AG04449 (cell line): ENCODE measurements at regions not wholly inside any gene's neighbourhood (a gene's known extent, or its start where the extent isn't known, plus 50 kb on each side); places are given as distances from the start of the nearest gene placed in this dataset.
A peak's percentile ranks its signal among the peaks of the same experiment; 100 is the strongest.

Experiments
- CTCF ChIA-PET: fragments of 350-600 bp; formaldehyde crosslinking; extraction: SDS; loops from one replicate; lab custom pipeline; 2021; ENCODE audit warnings: antibody characterized with exemption; lab: Yijun Ruan, JAX
- POLR2A ChIA-PET: fragments of 400-600, 350-600 bp; formaldehyde crosslinking; extraction: SDS; loops from one replicate; lab custom pipeline; 2020; ENCODE audit warnings: antibody characterized with exemption, inconsistent platforms; lab: Yijun Ruan, JAX
- DNase-seq: peaks from one replicate; pipeline ENCODE4 v3.0.0-alpha.2; 2010; ENCODE audit warnings: low read depth, low spot score
- H3K4me3 ChIP-seq: 2 replicates; pipeline ENCODE4 v1.5.1; 2011; ENCODE audit warnings: low read depth, mild to moderate bottlenecking, control low read depth, low read length
- TF ChIP-seq, protein P1 (sequence below): IDR thresholded peaks from one replicate; pipeline ENCODE4 v1.5.1; 2011; ENCODE audit warnings: mild to moderate bottlenecking, moderate library complexity, low read length, control low read depth, inconsistent platforms; ENCODE audit not compliant: insufficient read depth; ENCODE audit errors: missing control alignments

DNA sequence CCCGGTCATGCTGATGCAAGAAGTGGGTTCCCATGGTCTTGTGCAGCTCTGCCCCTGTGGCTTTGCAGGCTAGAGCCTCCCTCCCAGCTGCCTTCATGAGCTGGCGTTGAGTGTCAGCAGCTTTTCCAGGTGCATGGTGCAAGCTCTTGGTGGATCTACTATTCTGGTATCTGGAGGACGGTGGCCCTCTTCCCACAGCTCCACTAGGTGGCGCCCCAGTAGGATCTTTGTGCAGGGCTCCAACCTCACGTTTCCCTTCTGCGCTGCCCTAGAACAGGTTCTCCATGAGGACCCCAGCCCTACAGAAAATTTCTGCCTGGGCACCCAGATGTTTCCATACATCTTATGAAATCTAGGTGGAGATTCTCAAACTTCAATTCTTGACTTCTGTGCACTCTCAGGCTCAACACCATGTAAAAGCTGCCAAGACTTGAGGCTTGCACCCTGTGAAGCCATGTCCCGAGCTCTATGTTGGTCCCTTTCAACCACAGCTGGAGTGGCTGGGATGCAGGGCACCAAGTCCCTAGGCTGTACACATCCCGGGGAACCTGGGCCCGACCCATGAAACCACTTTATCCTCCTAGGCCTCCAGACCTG is 238.4 kb upstream of the MDFIC2 start:
- DNase-seq, result no peak
- H3K4me3 ChIP-seq, result no peak overlapping the region
- TF ChIP-seq, protein P1, sequence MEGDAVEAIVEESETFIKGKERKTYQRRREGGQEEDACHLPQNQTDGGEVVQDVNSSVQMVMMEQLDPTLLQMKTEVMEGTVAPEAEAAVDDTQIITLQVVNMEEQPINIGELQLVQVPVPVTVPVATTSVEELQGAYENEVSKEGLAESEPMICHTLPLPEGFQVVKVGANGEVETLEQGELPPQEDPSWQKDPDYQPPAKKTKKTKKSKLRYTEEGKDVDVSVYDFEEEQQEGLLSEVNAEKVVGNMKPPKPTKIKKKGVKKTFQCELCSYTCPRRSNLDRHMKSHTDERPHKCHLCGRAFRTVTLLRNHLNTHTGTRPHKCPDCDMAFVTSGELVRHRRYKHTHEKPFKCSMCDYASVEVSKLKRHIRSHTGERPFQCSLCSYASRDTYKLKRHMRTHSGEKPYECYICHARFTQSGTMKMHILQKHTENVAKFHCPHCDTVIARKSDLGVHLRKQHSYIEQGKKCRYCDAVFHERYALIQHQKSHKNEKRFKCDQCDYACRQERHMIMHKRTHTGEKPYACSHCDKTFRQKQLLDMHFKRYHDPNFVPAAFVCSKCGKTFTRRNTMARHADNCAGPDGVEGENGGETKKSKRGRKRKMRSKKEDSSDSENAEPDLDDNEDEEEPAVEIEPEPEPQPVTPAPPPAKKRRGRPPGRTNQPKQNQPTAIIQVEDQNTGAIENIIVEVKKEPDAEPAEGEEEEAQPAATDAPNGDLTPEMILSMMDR, result peak; percentile 84
- CTCF ChIA-PET, result interaction anchor here (0.6 to 3.5 kb wide), 47 partner anchors 9 to 1148 kb away, joined by 3 to 29 read pairs (median 4); no protein-coding TSS in a partner anchor
- POLR2A ChIA-PET, result no interaction called here

DNA sequence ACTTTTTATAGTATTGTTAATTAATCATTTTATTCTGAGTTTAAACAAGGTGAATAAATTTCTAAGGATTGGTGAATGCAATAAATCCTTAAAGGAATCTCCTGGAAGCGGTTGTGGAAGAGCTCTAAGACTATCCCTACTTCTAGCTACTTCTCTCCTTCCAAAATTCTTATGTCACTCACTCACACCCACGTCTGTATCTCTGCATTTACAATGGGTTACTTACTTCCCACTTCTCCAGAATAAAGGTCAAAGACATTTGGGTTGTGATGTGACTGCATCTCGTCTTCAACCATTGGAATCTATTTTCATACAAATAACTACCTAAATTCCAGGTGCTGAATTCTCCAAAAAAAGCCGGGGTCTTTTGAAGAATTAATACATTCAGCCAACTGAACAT is 234.2 kb upstream of the MDFIC2 start:
- no peak overlapping the region for H3K4me3 ChIP-seq
- POLR2A ChIA-PET, result no interaction called here
- CTCF ChIA-PET, result interaction anchor here (1.3 to 1.7 kb wide), 3 partner anchors 8 to 15 kb away, joined by 4 to 5 read pairs (median 4); no protein-coding TSS in a partner anchor
- DNase-seq, result no peak
- TF ChIP-seq, protein P1, result no peak

DNA sequence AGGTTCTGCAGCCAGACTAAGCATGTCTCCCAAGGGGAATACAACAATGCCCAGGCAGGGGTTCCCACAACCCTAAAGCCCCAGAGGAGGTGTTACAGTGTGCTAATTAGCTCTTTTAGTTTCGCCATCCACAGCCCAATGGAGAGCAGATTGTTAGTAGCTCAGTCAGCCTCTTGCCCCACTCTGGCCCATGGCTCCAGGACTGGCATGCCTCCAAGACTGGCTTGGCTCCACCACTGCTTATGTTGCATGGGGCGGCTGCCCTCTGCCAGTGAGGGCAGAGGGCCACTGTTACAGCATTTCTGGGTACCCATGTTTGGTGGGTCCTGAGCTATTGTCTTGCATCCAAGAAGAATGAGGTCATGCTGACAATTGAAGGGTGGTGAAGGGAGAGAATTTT is 231.1 kb upstream of the MDFIC2 start:
- TF ChIP-seq, protein P1, result no peak
- ChIA-PET POLR2A (no interaction called here), CTCF (interaction anchor here (0.6 to 1.1 kb wide), 3 partner anchors 9 to 1138 kb away, joined by 3 read pairs; no protein-coding TSS in a partner anchor)
- no peak overlapping the region for H3K4me3 ChIP-seq
- DNase-seq, result no peak

DNA sequence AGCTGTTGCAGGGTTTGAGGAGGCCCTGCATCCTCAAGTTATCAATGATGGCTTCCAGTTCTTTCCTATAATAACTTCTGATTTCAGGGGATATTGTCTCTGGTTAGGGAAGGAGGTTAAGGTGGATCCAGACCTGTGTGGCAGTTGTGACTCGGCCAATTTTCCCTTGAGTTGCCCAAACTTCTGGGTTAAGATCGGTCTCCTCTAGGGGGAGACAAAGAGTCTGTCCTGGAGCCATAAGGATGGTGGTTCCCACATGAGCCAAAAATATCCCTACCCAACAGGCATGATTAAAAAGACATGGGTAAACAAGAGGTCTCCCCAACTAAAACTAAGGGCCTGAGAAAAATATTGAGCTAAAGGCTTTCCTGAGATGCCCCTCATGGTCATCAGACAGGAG is 227.5 kb upstream of the MDFIC2 start:
- ChIA-PET CTCF (interaction anchor here (1.3 to 3.2 kb wide), 3 partner anchors 8 to 13 kb away, joined by 4 to 19 read pairs (median 7); no protein-coding TSS in a partner anchor), POLR2A (no interaction called here)
- TF ChIP-seq, protein P1, result no peak
- DNase-seq, result no peak
- no peak overlapping the region for H3K4me3 ChIP-seq

DNA sequence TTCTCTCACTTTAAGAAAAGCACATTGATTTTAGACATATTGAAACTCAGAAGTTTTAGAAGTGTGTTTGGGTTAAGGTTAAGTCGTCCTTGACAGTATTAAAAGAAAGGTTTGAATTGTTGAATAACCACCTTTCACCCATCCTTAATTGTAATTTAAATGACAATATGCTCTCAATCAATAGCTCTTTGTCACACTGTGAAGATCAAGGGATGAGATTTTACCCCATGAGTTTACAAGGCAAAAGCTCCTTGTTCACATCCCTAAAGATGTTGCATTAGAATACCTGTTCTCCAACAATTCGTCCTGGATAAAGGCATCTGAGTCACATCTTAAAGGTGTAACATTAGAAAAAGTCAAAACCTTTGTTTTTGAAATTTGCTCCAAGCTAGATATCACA is 220.4 kb upstream of the MDFIC2 start:
- ChIA-PET CTCF (interaction anchor here (1.0 to 5.2 kb wide), 6 partner anchors 11 to 1122 kb away, joined by 3 to 31 read pairs (median 12); no protein-coding TSS in a partner anchor), POLR2A (no interaction called here)
- TF ChIP-seq, protein P1, result no peak
- DNase-seq, result no peak
- no peak overlapping the region for H3K4me3 ChIP-seq

DNA sequence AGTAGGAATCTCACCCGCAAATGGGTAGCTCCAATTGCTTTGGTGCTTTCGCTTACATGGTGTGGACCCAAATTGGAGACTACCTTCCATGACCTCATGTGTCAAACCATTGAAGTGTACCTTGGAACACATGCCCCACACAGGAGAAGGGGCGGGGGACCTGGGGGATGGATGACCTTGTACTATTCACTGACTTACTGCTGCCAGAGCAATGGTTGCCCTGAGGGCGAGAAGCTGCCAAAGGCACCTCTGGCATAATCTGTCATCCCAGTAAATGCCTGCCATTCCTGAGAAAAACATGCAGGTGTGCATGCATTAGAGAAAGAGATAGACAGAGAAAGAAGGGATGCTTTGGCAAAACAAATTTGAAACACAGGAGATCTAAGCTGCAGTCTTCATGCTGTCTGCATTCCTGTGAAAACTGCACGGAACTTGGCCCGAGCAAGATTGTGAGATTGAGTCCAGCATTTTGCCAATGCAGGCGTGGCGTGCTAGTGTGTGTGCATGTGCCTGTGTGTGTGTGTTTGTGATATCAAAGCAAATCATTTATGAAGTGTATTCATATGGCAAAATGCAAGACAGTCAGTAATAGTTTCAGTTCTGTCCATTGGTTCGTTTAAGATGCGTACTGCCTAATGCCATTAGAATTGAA is 219.5 kb upstream of the MDFIC2 start:
- H3K4me3 ChIP-seq, result no peak overlapping the region
- ChIA-PET POLR2A (no interaction called here), CTCF (interaction anchor here (0.6 to 3.2 kb wide), 14 partner anchors 8 to 1149 kb away, joined by 3 to 31 read pairs (median 4); no protein-coding TSS in a partner anchor)
- DNase-seq, result no peak
- TF ChIP-seq, protein P1, result no peak
